A673 (cell line): ENCODE measurements at regions not wholly inside any gene's neighbourhood (a gene's known extent, or its start where the extent isn't known, plus 50 kb on each side); places are given as distances from the start of the nearest gene placed in this dataset.

Experiments used
- CTCF ChIP-seq: fragments of 300-800, 200-600 bp; sonication (generic); conservative IDR thresholded peaks from 2 replicates; pipeline ENCODE4 v1.5.1; 2017; ENCODE audit warnings: low read depth, mild to moderate bottlenecking, antibody characterized with exemption, low read length, moderate library complexity, mixed read lengths
- EZH2 ChIP-seq: fragments of 200-600 bp; sonication (generic); IDR thresholded peaks from 2 replicates; pipeline ENCODE4 v1.6.1; 2017; ENCODE audit warnings: borderline replicate concordance, low read depth, mild to moderate bottlenecking, mixed read lengths, antibody characterized with exemption, low read length; ENCODE audit not compliant: poor library complexity, severe bottlenecking

- TF ChIP-seq CTCF (no peak), EZH2 (no peak)
Measured at GRCh38 chr2:164102366-164102765, 366.6 kb upstream of the FIGN start.
